Glomerular endothelial cell (primary cell): ENCODE measurements at regions not wholly inside any gene's neighbourhood (a gene's known extent, or its start where the extent isn't known, plus 50 kb on each side); places are given as distances from the start of the nearest gene placed in this dataset.

Experiments used
- DNase-seq: peaks from one replicate; pipeline ENCODE4 v3.0.0-alpha.2; 2011; ENCODE audit warnings: low read depth, low spot score; ENCODE audit errors: extremely low read depth

DNA sequence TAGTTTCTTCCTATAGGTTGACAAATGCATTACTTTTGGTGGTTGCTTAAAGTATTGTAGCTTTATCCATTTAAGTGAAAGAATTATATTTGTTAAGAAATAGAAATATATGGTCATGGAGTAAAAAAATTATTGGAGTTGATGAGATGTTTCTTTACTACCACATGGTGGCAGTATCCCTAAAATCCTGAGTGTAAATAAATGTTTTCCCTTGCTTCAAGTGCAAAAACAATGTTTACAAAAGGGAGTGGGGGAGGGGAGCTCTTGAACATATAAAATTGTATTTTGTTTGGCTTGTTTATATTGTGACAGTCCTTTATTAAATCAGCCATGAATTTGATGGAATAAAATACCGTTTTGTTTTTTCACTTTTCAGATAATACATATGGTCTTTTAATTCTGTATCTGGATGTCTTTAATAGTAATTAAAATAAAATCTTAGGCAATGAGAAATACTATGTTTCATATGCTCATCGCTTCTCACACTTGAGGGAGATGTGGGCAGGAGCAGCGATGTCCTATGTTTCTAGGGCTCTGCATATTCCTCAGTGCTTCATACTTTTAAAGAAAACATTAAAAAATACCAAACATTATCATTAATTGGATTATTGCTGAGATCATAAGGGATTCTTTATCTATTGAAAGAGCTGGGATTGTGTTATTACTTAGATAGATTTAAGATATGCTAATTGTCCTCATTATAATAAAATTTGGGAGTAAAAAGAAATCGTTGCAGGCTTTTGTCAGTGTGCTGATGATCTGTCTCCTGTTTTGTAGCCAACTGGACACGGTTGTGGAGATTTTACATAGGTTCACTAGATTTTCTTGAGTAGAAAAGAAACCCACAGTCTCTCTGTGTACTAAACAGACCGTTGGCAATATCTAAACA, 349.7 kb downstream of the TUSC7 start:
- DNase-seq, result no peak

DNA sequence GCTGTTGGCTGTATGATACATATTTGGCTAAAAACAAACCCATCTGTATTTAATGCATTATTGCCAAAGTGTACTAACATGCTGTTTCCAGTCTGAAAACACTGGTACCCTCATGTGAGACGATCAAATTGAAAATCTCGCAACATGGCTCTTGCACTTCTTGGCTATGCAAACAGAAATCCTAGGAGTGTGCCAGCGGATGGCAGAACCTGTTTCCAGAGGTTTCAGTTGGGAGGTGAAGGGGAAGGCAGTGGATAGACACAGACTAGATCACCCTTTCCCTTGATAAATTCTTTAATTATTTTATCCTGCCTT, 350.3 kb downstream of the TUSC7 start:
- DNase-seq, result no peak

DNA sequence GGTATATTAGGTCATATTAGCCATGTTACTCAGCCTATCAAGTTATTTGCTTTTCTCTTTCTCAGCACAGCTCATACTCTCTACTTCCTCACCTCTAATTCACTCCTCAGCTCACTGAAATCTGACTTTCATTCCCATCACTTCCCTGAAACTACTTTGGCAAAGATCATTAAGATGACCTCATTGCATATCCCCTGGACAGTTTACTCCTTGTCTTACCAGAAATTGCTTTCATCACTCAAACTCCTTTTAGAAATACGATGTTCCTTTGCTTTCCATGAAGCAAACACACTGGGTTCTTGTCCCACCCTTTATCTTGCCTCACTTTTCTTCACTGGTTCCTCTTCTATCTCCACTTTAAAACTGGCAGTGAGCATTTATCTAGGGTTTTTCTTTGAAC, 354.4 kb downstream of the TUSC7 start:
- no peak for DNase-seq

DNA sequence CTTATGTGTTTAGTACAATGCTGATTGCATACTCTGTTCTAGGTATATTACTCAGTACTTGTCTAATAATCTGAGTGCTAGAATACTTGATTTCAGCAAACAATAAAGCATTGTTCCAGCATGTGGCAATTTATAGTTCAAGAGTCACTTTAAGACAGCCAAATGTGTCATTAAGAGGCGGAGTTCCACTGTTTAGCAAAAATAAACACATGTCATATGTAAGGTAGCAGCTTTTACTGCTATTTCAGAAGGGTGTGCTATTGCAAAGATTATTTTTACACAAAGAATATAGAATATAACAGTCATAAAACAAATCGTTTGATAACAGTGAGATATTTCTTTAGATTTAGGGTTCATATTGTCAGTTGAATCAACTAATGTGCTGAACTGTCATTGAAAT, 358.7 kb downstream of the TUSC7 start:
- no peak for DNase-seq

DNA sequence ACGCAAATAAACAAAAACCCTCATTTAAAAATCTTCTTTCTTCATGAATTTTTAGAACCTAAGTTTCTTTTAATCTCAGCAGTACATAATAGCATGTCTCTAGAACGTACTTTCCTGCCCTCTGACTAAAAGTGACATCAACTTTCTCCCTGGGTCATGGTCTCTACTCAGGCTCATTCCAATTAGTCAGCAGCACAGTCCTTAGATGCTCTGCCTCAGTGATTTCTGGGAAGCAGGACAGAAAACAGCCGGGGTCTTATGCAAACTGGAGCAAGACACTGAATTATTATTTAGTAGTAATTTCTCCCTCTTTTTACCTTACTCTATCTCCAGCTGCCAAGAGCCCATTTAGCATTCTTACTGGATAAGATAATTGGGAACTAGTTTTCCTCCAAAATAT, 365.2 kb downstream of the TUSC7 start:
- no peak for DNase-seq

DNA sequence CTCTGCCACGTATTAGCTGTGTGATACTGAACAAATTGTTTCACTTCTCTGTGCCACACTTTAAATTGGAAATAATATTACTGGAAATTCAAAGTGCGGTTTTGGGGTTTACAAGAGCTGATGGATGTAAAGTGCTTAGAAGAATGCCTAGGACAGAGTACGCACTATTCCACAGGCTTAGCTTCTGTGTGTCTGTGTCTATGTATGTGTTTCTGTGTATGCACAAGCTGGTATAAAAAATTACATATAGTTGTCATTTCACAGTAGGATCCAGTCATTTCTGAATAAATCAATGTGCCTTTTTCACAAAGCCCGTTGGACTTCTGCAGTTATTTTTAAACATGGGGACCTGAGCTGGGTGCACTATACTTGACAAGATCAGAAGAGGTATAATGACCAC, 370.4 kb downstream of the TUSC7 start:
- DNase-seq, result no peak

DNA sequence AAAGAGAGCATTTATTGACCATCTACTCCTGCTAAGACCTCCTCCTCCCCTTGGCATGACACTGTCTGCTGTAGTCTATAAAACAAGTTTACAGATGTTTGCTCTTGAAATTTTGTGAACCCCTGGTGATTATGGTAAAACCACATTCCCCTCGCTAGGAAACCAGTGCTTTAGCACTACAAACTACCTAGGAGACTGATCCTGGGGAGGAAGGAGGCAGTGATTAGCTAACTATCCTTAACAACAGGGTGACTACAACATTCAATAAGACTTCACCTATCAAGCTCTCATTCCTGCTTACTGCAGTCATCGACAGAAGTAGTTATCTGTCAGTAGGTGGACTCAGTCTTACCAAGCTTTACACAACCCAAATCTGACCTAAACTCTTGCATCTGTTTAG, 371.3 kb downstream of the TUSC7 start:
- DNase-seq, result no peak

DNA sequence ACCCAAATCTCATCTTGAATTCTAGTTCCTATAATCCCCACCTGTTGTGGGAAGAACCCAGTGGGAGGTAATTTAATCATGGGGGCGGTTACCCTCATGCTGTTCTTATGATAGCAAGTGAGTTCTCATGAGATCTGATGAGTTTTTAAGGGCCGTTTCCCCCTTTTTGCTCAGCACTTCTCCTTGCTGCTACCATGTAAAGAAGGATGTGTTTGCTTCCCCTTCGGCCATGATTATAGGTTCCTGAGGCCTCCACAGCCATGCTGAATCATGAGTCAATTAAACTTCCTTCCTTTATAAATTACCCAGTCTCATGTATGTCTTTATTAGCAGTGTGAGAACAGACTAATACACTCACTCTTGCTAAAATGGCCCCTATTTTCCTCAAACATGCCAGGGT, 374.7 kb downstream of the TUSC7 start:
- no peak for DNase-seq

DNA sequence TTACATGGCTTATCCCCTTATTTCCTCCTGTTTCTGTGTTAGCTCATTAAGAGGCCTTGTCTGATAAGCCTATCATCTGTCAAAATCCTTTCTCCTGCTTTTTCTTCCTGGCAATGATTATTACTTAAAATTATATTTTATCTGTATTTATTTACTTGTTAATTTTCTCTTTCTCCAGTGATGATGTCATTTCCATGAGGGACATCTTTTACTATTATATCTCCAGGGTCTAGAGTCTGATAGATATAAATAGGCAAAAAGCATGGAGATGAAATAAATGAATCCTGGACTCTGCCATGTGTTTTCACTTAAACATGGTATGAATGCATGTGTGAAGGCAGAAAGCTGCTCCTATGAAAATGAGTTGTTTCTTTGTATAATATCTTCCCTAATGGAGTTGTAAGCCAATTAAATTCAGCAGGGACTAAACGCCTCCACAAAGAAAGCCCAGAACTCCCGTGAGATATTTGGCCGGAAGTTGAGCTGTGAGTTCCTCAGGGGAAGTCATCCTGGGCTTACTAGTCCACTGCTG, 375.2 kb downstream of the TUSC7 start:
- no peak for DNase-seq

DNA sequence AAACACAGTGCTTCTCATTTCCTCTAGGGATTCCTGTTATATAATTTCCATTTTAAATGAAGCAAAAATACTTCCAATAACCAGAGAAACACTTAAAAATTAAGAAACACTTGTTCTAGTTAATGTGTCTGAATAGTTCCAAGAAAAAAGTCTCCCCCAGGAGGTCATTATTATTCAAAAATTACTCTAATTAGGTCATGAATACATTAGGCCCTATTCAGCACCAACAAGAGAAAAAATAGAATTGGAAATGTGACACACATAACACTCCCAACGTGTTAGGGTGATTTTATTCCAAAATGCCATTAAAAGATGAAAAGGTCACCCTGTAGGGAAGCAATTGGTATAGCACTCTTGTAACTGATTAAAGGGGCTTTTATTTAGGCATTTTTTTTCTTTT, 382.1 kb downstream of the TUSC7 start:
- DNase-seq, result no peak

DNA sequence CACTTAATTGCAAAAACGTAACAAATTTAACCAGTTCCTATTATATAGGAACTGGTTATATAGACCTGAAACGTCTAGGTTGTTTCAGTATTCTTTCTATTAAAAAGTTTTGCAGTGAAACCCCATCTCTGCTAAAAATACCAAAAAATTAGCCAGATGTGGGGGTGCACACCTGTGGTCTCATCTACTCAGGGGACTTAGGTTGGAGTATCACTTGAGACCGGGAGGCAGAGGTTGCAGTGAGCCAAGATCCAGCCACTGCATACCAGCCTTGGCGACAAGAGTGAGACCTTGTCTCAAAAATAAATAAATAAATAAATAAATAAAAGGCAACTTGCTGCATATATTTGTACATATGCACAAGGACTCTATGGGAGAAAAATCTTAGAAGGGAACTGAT, 387.0 kb downstream of the TUSC7 start:
- no peak for DNase-seq

DNA sequence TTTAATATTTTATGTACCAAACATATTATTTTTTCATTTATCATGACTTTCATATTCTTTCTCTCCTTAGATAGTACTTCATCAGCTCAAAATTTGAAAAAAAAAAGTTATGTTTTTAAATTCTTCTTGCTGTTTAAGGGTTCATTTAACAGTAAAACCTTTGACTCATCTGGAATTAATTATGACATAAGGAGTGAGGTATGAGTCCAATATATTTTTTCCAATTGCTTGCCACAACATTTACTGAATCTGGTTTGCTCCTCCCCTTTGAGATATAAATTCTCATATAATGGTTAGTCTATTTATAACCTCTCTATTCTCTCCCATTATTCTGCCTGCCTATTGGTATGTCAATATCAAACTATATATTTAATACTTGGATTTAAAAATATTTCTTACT, 387.8 kb downstream of the TUSC7 start:
- no peak for DNase-seq

DNA sequence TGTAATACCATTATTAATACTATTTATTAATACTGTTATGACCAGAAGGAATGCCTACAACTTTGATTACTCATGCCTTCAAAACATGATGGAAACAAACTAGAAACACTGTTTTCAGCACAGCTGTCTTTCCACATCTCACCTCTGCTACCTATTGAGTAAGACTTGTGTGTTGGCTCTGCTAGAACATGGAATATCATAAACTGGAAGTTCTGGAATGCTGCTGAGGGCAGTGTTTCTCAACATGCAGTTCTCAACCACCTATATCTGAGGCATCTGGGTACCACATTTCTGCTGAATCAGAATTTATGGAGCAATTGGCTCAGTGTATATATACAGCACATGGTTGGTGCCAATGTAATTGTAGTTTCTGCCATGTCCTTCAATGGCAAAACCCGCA, 392.1 kb downstream of the TUSC7 start:
- DNase-seq, result no peak

DNA sequence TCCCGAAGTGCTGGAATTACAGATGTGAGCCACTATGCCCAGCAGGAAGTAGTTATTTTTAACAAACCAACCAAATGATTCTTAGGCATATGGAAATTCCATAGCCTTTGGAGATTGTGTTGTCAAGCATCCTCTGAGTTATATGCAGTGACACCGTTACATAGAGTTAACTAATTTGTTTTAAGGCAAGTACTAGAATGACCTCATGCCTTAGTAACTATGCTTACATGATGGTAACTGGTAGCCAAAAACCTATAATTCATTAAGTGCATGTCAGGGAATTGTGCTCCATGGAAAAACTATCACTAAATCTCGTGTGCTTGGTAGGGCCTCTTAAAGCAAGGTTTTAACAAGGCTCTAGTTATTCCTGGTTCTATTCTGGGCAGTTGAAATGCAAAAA, 392.8 kb downstream of the TUSC7 start:
- no peak for DNase-seq

DNA sequence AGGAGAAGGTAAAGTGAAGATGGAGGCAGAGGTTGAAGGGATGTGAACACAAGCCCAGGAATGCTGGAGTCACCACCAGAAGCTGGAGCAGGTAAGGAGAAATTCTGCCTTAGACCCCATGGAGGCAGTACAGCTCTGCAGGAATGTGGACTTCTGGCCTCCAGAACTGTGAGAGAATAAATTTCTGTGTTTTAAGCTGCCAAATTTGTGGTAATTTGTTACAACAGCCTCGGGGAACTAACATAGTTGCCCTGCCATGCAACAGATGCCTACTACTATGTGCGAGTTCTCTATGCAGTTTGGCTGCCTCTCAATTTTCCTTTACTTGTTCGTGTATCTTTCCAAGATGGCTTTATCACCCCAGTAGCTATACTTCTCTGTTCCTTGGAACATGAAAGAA, 394.1 kb downstream of the TUSC7 start:
- no peak for DNase-seq

DNA sequence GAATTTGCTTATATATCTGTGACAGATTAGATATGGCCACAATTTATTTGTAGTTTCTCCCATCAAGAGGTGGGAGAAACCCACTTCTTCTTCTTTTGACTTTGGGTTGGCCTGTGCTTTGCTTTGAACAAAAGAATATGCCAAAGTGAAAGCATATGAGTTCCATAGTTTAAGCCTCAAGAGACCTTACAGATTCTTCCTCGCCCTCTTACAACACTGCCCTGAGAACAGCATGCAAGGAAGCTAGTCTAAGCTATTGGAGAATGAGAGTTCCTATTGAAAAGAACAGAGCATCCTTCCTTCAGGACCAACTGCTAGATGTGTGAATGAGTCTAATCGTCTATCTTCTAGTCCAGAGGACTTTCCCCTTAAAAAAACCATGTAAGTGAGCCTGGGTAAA, 394.8 kb downstream of the TUSC7 start:
- DNase-seq, result no peak

DNA sequence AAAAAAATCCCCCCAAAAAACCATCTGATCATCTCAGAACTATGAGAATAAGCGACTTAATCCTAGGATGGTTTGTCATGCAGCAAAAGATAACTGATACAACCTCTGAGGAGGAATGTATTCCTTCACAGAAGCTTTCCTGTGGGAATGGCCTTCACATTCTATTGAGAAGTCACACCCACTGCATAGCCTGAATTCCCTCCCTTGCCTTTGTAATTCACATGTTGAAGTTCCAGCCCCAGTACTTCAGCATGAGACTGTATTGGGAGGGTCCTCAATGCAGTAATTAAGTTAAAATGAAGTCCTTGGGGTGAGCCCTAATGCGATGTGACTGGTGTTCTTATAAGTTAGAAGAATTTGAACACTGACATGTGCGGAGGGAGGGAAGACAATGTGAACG, 395.2 kb downstream of the TUSC7 start:
- no peak for DNase-seq

DNA sequence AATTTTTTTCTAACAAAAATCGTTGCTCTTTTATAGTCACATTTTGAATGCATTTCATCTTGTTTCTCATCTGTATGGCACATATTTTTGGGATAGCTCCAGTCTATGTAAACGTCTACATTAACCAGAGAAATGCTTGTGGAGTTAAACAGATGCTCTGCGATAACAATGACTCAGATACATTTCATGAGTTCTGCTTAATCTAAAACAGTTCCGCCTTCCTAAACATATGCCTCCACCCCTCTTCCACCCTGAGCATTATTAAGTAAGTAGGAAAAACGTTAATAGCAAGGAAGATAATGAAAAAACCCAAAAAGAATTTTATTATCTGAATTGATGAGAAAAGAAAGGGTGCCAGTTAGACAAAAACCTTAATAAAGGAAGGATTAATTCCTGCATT, 396.1 kb downstream of the TUSC7 start:
- DNase-seq, result no peak

DNA sequence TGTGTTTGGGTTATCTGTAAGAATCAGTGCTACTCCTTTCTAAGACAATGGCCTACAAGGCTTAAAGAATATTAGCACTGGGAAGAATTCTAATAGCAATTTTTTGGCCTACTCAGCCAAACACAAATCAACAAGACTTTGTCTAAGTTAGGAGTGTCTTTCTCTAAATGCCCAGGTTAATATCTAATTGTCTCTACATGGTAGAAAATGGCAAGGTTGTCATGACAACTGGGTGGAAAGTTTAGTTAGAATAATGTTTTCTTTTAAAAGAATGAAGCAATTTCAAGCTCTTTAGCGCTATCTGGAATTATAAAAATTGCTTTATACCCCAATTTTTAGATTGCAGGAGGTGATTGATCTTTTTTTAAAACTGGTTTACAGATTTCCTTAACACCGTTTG, 396.8 kb downstream of the TUSC7 start:
- DNase-seq, result no peak

DNA sequence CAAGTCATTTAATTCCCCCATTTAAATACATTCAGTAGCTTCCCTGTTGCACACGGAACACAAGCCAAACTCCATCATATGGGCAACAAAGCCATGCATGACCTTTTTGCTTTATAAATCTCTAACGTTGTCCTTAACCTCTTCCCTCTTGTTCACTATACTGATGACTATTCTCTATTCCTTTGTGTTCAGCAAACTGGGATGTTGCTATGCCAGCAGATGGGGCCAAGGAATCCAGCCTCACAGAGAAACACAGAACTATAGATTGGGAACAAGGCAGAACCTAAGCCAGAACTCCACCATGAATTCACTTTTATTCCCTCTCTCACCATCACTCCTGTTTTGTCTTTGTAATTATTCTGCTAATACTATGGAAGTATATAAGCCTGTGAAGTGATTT, 398.4 kb downstream of the TUSC7 start:
- no peak for DNase-seq

DNA sequence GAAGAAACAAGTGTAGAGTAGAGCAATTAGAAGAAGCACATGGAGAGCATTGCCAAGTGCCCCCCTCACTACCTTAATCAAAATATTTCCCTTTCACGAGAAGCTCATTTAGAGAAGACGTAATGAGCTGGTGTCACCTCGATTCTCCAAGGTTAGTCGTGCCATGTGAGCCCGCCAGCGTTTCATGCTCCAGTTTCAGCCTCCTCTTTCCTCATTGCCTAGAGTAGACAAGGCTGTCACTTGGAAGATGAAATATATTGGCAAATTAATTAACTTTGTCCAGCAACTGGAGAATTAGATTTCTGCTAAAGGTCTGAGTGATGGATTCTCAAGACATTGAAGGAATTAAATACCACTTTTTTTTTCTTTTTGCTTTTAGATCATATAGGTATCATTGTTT, 399.6 kb downstream of the TUSC7 start:
- no peak for DNase-seq

DNA sequence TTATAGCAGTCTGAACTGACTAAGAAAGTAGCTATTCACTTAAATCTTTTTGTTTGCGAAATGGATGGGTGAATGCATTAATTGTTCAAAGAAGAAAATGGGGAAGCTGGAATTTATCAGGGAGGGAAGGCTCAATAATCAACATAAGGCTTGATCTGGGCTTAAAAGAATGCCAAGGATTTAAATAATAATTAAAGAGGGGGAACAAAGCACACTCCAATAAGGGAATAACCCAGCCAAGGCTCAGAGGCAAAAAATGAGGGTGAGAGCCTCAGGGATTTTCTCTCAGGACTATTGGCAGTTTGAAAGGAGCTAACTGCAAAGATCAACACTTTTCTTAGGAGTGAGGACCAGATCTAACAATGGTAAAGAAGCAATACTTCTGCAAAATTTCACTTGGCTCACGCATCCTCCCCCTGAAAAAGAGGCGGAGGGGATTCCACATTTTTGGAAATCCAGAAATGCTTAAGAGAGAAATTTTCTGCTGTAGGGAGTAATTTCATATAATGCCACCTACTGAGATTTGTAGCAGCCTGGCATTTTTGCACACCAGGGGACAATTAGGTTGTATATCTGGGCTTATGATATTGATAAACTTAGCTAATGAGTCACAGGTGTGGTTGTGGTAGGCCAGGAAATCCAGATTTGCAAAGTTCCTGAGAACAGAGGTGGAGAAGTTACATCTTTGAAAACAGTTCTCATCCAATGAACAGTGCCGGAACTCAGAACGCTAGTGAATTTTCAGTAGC, 405.1 kb downstream of the TUSC7 start:
- no peak for DNase-seq
